Upper lobe of left lung (tissue), 6 donors: ENCODE measurements at regions not wholly inside any gene's neighbourhood (a gene's known extent, or its start where the extent isn't known, plus 50 kb on each side); places are given as distances from the start of the nearest gene placed in this dataset.

Experiments used
- ATAC-seq, 2 donors: fragments of 200-7000 bp; cut with Tn5 transposase; one replicate each; pipeline ENCODE4 v1.9.1; 2022; ENCODE audit warnings: mild to moderate bottlenecking in 2 of 2, moderate library complexity in 2 of 2; ENCODE audit not compliant: low FRiP score in 2 of 2
- DNase-seq, 2 donors: peaks; one replicate each; pipeline ENCODE4 v3.0.0-alpha.2; 2019 to 2020
- H3K27ac ChIP-seq, 4 donors: fragments of 200-600 bp; sonication (generic); one replicate each; pipeline ENCODE4 v1.5.1; 2016 to 2019
- H3K27me3 ChIP-seq, 4 donors: fragments of 200-600 bp; sonication (generic); one replicate each; pipeline ENCODE4 v1.5.1; 2017 to 2019
- H3K36me3 ChIP-seq, 4 donors: fragments of 200-600 bp; sonication (generic); one replicate each; pipeline ENCODE4 v1.5.1; 2016 to 2019
- H3K4me1 ChIP-seq, 4 donors: fragments of 200-600 bp; sonication (generic); one replicate each; pipeline ENCODE4 v1.5.1; 2018 to 2019
- H3K4me3 ChIP-seq, 4 donors: fragments of 200-600 bp; sonication (generic); one replicate each; pipeline ENCODE4 v1.5.1; 2017 to 2019; ENCODE audit warnings: mild to moderate bottlenecking in 2 of 4, moderate library complexity in 1 of 4
- H3K9me3 ChIP-seq, 4 donors: fragments of 200-600 bp; sonication (generic); one replicate each; pipeline ENCODE4 v1.5.1; 2018 to 2019
- CTCF ChIP-seq, 6 experiments: fragments of 450-650 bp in 4 of 6; fragments of 200-600 bp in 2 of 6; sonication (generic) in 2 of 6; IDR thresholded peaks; one replicate each; pipeline ENCODE4 v1.5.1; 2016 to 2019; ENCODE audit warnings: antibody characterized with exemption in 6 of 6
- EP300 ChIP-seq, 4 donors: sonication (generic); formaldehyde crosslinking; IDR thresholded peaks; one replicate each; pipeline ENCODE4 v1.5.1; 2017; ENCODE audit warnings: antibody characterized with exemption in 4 of 4, control low read depth in 2 of 4
- POLR2A ChIP-seq, 4 donors: fragments of 450-650 bp; IDR thresholded peaks; one replicate each; pipeline ENCODE4 v1.5.1; 2016 to 2017; ENCODE audit warnings: antibody characterized with exemption in 4 of 4, mild to moderate bottlenecking in 2 of 4
- POLR2AphosphoS5 ChIP-seq, 2 donors: sonication (generic); formaldehyde crosslinking; IDR thresholded peaks; one replicate each; pipeline ENCODE4 v1.5.1; 2017; ENCODE audit warnings: antibody characterized with exemption in 2 of 2
- WGBS, 2 donors: methylation state at CpG; one replicate each; pipeline ENCODE4 v1.1.5; 2017 to 2018; 5-methylcytosine and 5-hydroxymethylcytosine counted together
- donor health status: DM: no; HTN: no; CAD: no; lungs with moderate emphysema.
- donor health status: DM: no; HTN: yes; CAD: no; lungs with severe emphysema.

- WGBS, 2 donors, result 90 to 92% methylated on average over 1 to 2 of the region's 2 CpGs
- ATAC-seq, result no peak
- no peak overlapping the region for H3K27ac ChIP-seq
- no peak overlapping the region for H3K4me3 ChIP-seq
- no peaks in the 10 kb centered on the region for H3K4me1 ChIP-seq
- TF ChIP-seq POLR2A (IDR thresholded peaks at IDR 0.05), result no peak
- TF ChIP-seq POLR2AphosphoS5 (IDR thresholded peaks at IDR 0.05), result no peak
- TF ChIP-seq CTCF (IDR thresholded peaks at IDR 0.05), result no peak
- no peak for TF ChIP-seq EP300 (IDR thresholded peaks at IDR 0.05)
- peaks cover 0 to 12% (median 6%) of the 10 kb centered on the region in 4 donors for H3K36me3 ChIP-seq
- DNase-seq, result no peak
- no peaks in the 10 kb centered on the region for H3K27me3 ChIP-seq
- no peaks in the 10 kb centered on the region for H3K9me3 ChIP-seq
These were observed 116.7 kb downstream of the BEGAIN start for GRCh38 chr14:100470523-100470897.

GRCh38 chr14:100471441-100472093 is 115.7 kb downstream of the BEGAIN start:
- ATAC-seq (no peak), DNase-seq (peak in 1 of 2 donors; percentile 13)
- no peaks in the 10 kb centered on the region for H3K27me3 ChIP-seq
- H3K4me3 ChIP-seq, result no peak overlapping the region
- peaks cover 0 to 12% (median 6%) of the 10 kb centered on the region in 4 donors for H3K36me3 ChIP-seq
- 81 to 88% methylated on average over 13 to 16 of the region's 16 CpGs for WGBS, 2 donors
- no peaks in the 10 kb centered on the region for H3K4me1 ChIP-seq
- TF ChIP-seq EP300 (IDR thresholded peaks at IDR 0.05), result no peak
- TF ChIP-seq CTCF (IDR thresholded peaks at IDR 0.05), result no peak
- TF ChIP-seq POLR2AphosphoS5 (IDR thresholded peaks at IDR 0.05), result no peak
- no peak for TF ChIP-seq POLR2A (IDR thresholded peaks at IDR 0.05)
- H3K27ac ChIP-seq, result no peak overlapping the region
- H3K9me3 ChIP-seq, result no peaks in the 10 kb centered on the region

GRCh38 chr14:100472094-100472455 is 115.1 kb downstream of the BEGAIN start:
- no peak for TF ChIP-seq EP300 (IDR thresholded peaks at IDR 0.05)
- TF ChIP-seq CTCF (IDR thresholded peaks at IDR 0.05), result no peak
- no peak for TF ChIP-seq POLR2AphosphoS5 (IDR thresholded peaks at IDR 0.05)
- TF ChIP-seq POLR2A (IDR thresholded peaks at IDR 0.05), result no peak
- H3K27me3 ChIP-seq, result no peaks in the 10 kb centered on the region
- DNase-seq (peak in 1 of 2 donors; percentile 29), ATAC-seq (no peak)
- 75 to 100% methylated on average over 1 to 7 of the region's 7 CpGs for WGBS, 2 donors
- H3K9me3 ChIP-seq, result no peaks in the 10 kb centered on the region
- peaks cover 0 to 12% (median 6%) of the 10 kb centered on the region in 4 donors for H3K36me3 ChIP-seq
- no peaks in the 10 kb centered on the region for H3K4me1 ChIP-seq
- no peak overlapping the region for H3K4me3 ChIP-seq
- no peak overlapping the region for H3K27ac ChIP-seq

- H3K27me3 ChIP-seq, result no peaks in the 10 kb centered on the region
- TF ChIP-seq POLR2AphosphoS5 (IDR thresholded peaks at IDR 0.05) (no peak), POLR2A (IDR thresholded peaks at IDR 0.05) (no peak), EP300 (IDR thresholded peaks at IDR 0.05) (no peak), CTCF (IDR thresholded peaks at IDR 0.05) (no peak)
- 96 to 100% methylated on average over 5 to 7 of the region's 7 CpGs for WGBS, 2 donors
- DNase-seq (no peak), ATAC-seq (no peak)
- no peaks in the 10 kb centered on the region for H3K9me3 ChIP-seq
- H3K4me1 ChIP-seq, result no peaks in the 10 kb centered on the region
- H3K4me3 ChIP-seq, result no peak overlapping the region
- no peak overlapping the region for H3K27ac ChIP-seq
- H3K36me3 ChIP-seq, result peaks cover 0 to 12% (median 6%) of the 10 kb centered on the region in 4 donors
These were observed 114.7 kb downstream of the BEGAIN start for GRCh38 chr14:100472491-100472890.

- no peak for ATAC-seq
- no peak for TF ChIP-seq EP300 (IDR thresholded peaks at IDR 0.05)
- no peak for TF ChIP-seq POLR2A (IDR thresholded peaks at IDR 0.05)
- TF ChIP-seq POLR2AphosphoS5 (IDR thresholded peaks at IDR 0.05), result no peak
- TF ChIP-seq CTCF (IDR thresholded peaks at IDR 0.05), result no peak
- H3K4me1 ChIP-seq, result no peaks in the 10 kb centered on the region
- no peaks in the 10 kb centered on the region for H3K27me3 ChIP-seq
- no peak overlapping the region for H3K4me3 ChIP-seq
- H3K27ac ChIP-seq, result no peak overlapping the region
- H3K36me3 ChIP-seq, result peaks cover 0 to 12% (median 3%) of the 10 kb centered on the region in 4 donors
- no peaks in the 10 kb centered on the region for H3K9me3 ChIP-seq
- 80 to 95% methylated on average over 1 to 3 of the region's 3 CpGs for WGBS, 2 donors
- no peak for DNase-seq
These were observed 114.0 kb downstream of the BEGAIN start for GRCh38 chr14:100473249-100473648.
